AG04449 (cell line): ENCODE measurements at regions not wholly inside any gene's neighbourhood (a gene's known extent, or its start where the extent isn't known, plus 50 kb on each side); places are given as distances from the start of the nearest gene placed in this dataset.

Source experiments
- CTCF ChIA-PET: fragments of 350-600 bp; formaldehyde crosslinking; extraction: SDS; loops from one replicate; lab custom pipeline; 2021; ENCODE audit warnings: antibody characterized with exemption; lab: Yijun Ruan, JAX
- POLR2A ChIA-PET: fragments of 400-600, 350-600 bp; formaldehyde crosslinking; extraction: SDS; loops from one replicate; lab custom pipeline; 2020; ENCODE audit warnings: antibody characterized with exemption, inconsistent platforms; lab: Yijun Ruan, JAX
- DNase-seq: peaks from one replicate; pipeline ENCODE4 v3.0.0-alpha.2; 2010; ENCODE audit warnings: low read depth, low spot score
- H3K4me3 ChIP-seq: 2 replicates; pipeline ENCODE4 v1.5.1; 2011; ENCODE audit warnings: low read depth, mild to moderate bottlenecking, control low read depth, low read length
- TF ChIP-seq, protein P1 (sequence below): IDR thresholded peaks from one replicate; pipeline ENCODE4 v1.5.1; 2011; ENCODE audit warnings: mild to moderate bottlenecking, moderate library complexity, low read length, control low read depth, inconsistent platforms; ENCODE audit not compliant: insufficient read depth; ENCODE audit errors: missing control alignments

DNA sequence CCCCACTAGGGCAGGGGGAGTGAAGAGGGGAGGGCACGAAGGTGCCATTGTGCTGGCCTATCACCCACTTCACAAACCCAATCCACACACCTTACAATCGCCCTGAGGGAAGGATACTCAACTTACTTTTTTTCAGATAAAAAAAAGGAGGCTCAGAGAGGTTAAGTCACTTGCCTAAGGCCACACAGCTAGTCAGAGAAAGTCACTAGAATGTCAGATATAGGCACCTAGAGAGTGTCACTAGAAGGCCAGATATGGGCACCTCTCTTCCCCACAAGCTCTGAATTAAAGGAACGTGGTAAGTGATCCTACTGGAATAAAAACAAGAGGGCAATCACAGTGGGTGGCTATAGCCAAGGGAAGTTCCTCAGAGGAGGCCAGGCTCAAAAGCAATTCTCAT is 204.5 kb upstream of the ASIC2 start:
- no peak overlapping the region for H3K4me3 ChIP-seq
- TF ChIP-seq, protein P1, sequence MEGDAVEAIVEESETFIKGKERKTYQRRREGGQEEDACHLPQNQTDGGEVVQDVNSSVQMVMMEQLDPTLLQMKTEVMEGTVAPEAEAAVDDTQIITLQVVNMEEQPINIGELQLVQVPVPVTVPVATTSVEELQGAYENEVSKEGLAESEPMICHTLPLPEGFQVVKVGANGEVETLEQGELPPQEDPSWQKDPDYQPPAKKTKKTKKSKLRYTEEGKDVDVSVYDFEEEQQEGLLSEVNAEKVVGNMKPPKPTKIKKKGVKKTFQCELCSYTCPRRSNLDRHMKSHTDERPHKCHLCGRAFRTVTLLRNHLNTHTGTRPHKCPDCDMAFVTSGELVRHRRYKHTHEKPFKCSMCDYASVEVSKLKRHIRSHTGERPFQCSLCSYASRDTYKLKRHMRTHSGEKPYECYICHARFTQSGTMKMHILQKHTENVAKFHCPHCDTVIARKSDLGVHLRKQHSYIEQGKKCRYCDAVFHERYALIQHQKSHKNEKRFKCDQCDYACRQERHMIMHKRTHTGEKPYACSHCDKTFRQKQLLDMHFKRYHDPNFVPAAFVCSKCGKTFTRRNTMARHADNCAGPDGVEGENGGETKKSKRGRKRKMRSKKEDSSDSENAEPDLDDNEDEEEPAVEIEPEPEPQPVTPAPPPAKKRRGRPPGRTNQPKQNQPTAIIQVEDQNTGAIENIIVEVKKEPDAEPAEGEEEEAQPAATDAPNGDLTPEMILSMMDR: no peak
- no peak for DNase-seq
- ChIA-PET POLR2A (no interaction called here), CTCF (no interaction called here)

DNA sequence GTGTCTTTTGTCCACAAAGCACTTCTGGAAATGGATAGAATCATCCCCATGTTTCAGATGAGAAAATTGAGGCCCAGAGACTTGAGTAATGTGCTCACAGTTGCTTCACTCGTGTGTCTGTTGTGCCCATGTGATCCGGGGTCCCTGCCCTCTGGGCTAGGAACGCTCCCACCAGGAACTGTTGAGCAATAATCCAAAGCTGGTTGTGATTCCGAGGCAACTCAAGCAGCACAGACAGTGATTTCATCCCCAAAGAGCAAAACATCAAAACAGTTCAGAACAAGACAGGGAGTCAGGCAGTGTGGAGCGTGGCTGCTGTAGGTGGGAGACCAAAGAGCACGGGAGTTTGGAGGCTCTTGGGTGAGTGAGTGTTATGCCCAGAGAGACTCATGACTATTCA is 205.0 kb upstream of the ASIC2 start:
- CTCF ChIA-PET: no interaction called here
- TF ChIP-seq, protein P1: no peak
- H3K4me3 ChIP-seq: no peak overlapping the region
- no peak for DNase-seq
- POLR2A ChIA-PET: no interaction called here

DNA sequence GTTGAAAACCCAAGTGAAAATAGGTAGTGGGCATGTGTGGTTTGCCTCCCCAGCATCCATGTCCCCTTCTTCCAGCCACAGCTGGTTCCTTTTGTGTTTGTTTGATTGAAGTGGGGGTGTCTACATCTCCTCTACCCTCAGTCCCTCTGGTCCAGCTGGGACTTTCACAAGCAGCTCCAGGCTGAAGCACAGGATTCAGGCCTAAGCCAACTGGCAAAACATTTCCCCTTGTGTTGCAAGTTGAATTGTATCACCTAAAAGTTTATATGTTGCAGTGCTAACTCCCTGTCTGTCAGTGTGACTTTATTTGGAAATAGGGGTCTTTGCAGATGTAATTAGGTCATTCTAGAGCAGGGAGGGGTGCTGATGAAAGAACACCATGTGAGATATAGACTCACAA is 205.9 kb upstream of the ASIC2 start:
- H3K4me3 ChIP-seq: no peak overlapping the region
- ChIA-PET CTCF (no interaction called here), POLR2A (no interaction called here)
- TF ChIP-seq, protein P1: no peak
- no peak for DNase-seq

DNA sequence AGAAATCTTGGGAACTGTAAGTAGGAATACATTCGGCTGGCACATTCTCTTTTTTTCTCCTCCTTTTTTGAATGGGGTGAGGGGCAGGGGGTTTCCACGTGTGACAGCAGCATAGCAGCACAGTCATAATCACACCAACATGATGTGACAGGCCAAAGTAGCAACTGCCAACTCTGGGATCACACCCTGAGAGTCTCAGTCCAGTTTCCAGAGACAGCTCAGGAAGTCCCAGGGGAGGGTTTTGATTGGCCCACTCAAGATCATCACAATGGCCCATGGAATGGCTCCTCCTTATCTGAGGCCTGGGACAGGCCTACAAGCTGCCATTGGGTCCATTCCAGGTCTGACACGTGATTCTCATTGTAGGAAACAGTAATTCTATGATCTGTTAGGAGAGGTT is 207.1 kb upstream of the ASIC2 start:
- no peak for DNase-seq
- TF ChIP-seq, protein P1: no peak
- ChIA-PET CTCF (no interaction called here), POLR2A (no interaction called here)
- H3K4me3 ChIP-seq: no peak overlapping the region

DNA sequence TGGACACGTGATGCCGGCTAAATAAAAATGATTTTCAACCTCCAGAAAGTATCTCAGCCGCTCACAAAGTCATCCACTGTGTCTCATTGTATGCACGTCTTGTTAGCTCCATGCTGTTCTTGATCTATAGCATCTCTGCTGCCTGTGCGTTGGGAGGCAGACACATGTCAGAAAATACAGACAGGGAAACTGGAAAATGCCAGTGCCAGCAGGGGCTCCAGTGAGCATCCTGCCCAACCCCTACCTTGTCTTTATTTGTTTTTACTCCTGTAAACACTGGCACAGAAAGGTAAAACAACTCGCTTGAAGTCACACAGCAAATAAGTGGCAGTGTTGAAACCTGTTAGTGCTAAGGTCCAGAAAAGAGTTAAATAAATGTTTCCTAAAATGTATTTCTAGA is 208.1 kb upstream of the ASIC2 start:
- no peak for DNase-seq
- H3K4me3 ChIP-seq: no peak overlapping the region
- TF ChIP-seq, protein P1: no peak
- POLR2A ChIA-PET: no interaction called here
- CTCF ChIA-PET: no interaction called here

DNA sequence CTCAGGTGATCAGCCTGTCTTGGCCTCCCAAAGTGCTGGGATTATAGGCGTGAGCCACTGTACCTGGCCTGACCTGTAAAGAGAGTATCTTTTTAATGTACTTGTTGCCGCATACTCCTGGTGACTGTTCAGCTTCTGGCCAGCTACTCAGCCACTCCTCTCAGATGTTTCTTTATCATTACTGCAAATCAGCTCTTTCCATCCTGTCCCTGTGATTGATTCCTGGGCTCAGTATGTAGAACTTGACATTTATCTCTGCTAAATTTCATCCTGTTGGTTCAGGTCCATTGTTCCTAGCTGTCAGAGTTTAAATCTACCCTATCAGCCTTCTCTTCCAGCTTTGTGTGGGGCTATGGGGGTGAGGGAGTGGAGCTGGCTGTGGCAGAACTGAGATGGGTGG is 211.5 kb upstream of the ASIC2 start:
- H3K4me3 ChIP-seq: no peak overlapping the region
- DNase-seq: no peak
- CTCF ChIA-PET: no interaction called here
- POLR2A ChIA-PET: no interaction called here
- TF ChIP-seq, protein P1: no peak
